ENCODE measurements at regions not wholly inside any gene's neighbourhood (a gene's known extent, or its start where the extent isn't known, plus 50 kb on each side); places are given as distances from the start of the nearest gene placed in this dataset.
"Not testable (repeated sequence)": the region's sequence is repeated elsewhere in the genome, so short reads cannot be mapped to it uniquely, and the experiment has no call there.

- not testable (repeated sequence) for TF ChIP-seq EZH2 (IDR thresholded peaks at IDR 0.05; ENCODE audit: low read length, missing control alignments)
- TF ChIP-seq, protein P1, sequence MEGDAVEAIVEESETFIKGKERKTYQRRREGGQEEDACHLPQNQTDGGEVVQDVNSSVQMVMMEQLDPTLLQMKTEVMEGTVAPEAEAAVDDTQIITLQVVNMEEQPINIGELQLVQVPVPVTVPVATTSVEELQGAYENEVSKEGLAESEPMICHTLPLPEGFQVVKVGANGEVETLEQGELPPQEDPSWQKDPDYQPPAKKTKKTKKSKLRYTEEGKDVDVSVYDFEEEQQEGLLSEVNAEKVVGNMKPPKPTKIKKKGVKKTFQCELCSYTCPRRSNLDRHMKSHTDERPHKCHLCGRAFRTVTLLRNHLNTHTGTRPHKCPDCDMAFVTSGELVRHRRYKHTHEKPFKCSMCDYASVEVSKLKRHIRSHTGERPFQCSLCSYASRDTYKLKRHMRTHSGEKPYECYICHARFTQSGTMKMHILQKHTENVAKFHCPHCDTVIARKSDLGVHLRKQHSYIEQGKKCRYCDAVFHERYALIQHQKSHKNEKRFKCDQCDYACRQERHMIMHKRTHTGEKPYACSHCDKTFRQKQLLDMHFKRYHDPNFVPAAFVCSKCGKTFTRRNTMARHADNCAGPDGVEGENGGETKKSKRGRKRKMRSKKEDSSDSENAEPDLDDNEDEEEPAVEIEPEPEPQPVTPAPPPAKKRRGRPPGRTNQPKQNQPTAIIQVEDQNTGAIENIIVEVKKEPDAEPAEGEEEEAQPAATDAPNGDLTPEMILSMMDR (conservative IDR thresholded peaks at IDR 0.05 in 1 of 2, IDR thresholded peaks at IDR 0.05 in 1 of 2; ENCODE audit: low read depth in 1 of 2, low read length in 2 of 2): not testable (repeated sequence)
These were observed 410.3 kb downstream of the OR4F29 start for GRCh38 chr1:41197-41596.
